Breast epithelium (tissue), 3 donors: ENCODE measurements at regions not wholly inside any gene's neighbourhood (a gene's known extent, or its start where the extent isn't known, plus 50 kb on each side); places are given as distances from the start of the nearest gene placed in this dataset.

Source experiments
- CTCF ChIP-seq, 3 donors: fragments of 450-650 bp; IDR thresholded peaks; one replicate each; pipeline ENCODE4 v1.5.1; 2016 to 2017; ENCODE audit warnings: antibody characterized with exemption in 3 of 3, mild to moderate bottlenecking in 3 of 3, moderate library complexity in 3 of 3
- POLR2AphosphoS5 ChIP-seq, 3 donors: sonication (generic); formaldehyde crosslinking; IDR thresholded peaks; one replicate each; pipeline ENCODE4 v1.6.1; 2017; ENCODE audit warnings: antibody characterized with exemption in 3 of 3

- no peak for TF ChIP-seq POLR2AphosphoS5 (IDR thresholded peaks at IDR 0.05)
- no peak for TF ChIP-seq CTCF (IDR thresholded peaks at IDR 0.05)
These were observed 1036.1 kb upstream of the ARRDC3 start for GRCh38 chr5:92419261-92419660.
